ENCODE measurements at regions not wholly inside any gene's neighbourhood (a gene's known extent, or its start where the extent isn't known, plus 50 kb on each side); places are given as distances from the start of the nearest gene placed in this dataset.

GRCh38 chr5:20445326-20445860, 457.4 kb upstream of the CDH18 start:
- DNase-seq (ENCODE audit: low spot score), result no peak

DNA sequence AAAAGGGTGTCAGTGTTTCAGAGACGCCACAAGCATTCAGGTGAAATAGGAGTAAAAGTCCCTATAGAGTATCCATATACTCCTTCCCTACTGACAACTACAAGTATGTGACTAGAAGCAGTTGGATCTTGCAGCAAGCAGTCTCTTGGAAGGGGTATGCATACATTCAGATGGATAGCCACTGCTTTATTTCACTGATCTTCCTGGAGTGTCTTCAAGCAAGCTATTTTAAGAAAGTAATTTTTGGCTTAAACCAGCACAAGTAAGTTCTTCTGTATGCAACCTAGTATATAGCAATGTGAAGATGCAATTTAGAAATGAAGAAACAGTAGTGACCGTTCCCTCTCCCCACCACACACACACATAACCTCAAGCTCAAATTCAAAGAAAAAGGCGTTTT, 446.8 kb upstream of the CDH18 start:
- DNase-seq (ENCODE audit: low spot score), result no peak

DNA sequence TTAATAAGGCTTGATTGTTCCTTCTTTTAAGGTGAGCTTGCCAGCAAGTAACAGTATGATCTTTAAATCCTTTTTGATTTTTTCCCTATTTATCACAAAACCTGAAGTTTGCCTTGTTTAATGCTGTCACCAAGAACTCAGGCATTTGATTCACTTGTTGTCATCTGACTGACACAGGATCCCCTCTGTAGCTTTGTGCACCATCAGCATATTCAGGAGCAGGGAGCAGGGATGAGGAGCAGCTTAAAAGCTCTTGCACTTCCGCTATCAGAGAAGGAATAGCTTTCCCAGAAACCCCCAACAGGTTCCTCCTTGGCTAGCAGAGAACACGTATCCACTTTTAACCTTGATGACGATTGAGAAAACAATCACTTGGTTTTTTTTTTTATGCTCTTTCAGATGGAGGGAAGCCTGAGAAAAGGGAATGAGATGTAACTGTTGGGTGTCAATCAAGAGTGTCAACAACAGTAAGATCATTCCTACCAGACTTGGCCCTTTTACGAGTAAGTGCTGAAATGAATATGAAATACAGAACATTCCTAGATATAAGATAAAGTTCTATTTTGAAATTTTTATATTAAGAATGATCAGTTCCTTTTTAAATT, 433.1 kb upstream of the CDH18 start:
- no peak for DNase-seq (ENCODE audit: low spot score)

Measured in HuH-7 (cell line).